Ovary (tissue), 7 donors: ENCODE measurements at regions not wholly inside any gene's neighbourhood (a gene's known extent, or its start where the extent isn't known, plus 50 kb on each side); places are given as distances from the start of the nearest gene placed in this dataset.

Source experiments
- DNase-seq, 5 donors: peaks; one replicate each; pipeline ENCODE4 v3.0.0-alpha.2; 2019 to 2020
- H3K27ac ChIP-seq, 2 donors: fragments of 200-600 bp; one replicate each; pipeline versions ENCODE4 v1.5.1 to v1.8.0; 2019 to 2022
- H3K27me3 ChIP-seq: fragments of 200-600 bp; one replicate; pipeline ENCODE4 v1.8.0; 2022
- H3K36me3 ChIP-seq: fragments of 200-600 bp; sonication (generic); one replicate; pipeline ENCODE4 v1.5.1; 2019
- H3K4me1 ChIP-seq: one replicate; pipeline ENCODE4 v1.8.1; 2013; ENCODE audit warnings: mild to moderate bottlenecking, moderate library complexity; ENCODE audit not compliant: insufficient read depth
- H3K4me3 ChIP-seq: fragments of 200-600 bp; sonication (generic); one replicate; pipeline ENCODE4 v1.5.1; 2017
- H3K9me3 ChIP-seq, 2 donors: fragments of 200-600 bp in 1 of 2; sonication (generic) in 1 of 2; one replicate each; pipeline versions ENCODE4 v1.5.1 to v1.8.1; 2013 to 2019; ENCODE audit warnings: mild to moderate bottlenecking in 1 of 2, moderate library complexity in 1 of 2
- EP300 ChIP-seq: sonication (generic); formaldehyde crosslinking; IDR thresholded peaks from one replicate; pipeline ENCODE4 v1.6.1; 2017; ENCODE audit warnings: antibody characterized with exemption
- POLR2A ChIP-seq: fragments of 450-650 bp; IDR thresholded peaks from one replicate; pipeline ENCODE4 v1.6.1; 2017; ENCODE audit warnings: antibody characterized with exemption, mild to moderate bottlenecking, moderate library complexity
- WGBS, 3 donors: extraction: QIAGEN DNeasy Blood & Tissue Kit in 1 of 3; methylation state at CpG; one replicate each; pipeline versions ENCODE4 v1.1.5 to v1.1.7; 2013 to 2017; 5-methylcytosine and 5-hydroxymethylcytosine counted together
- intact Hi-C, 4 donors: fragments of 100-400 bp; cut with DNase I; formaldehyde crosslinking; loops; one replicate each; pipeline versions ENCODE4 v1.11.0 to v1.15.1; 2022 to 2023
- TF ChIP-seq, protein P1 (sequence below), 3 donors: fragments of 450-650 bp in 2 of 3; fragments of 200-600 bp in 1 of 3; IDR thresholded peaks; one replicate each; pipeline versions ENCODE4 v1.5.1 to v1.8.0; 2016 to 2022; ENCODE audit warnings: antibody characterized with exemption in 3 of 3, mild to moderate bottlenecking in 1 of 3
- donor health status: DM: no; HTN: no; CAD: no; lungs with moderate emphysema.
- donor health status: DM: no; HTN: no; CAD: no.
- donor health status: Bipolar disorder and iron deficiency.
- donor health status: DM: no; HTN: no; CAD: no.
- donor health status: DM: yes; HTN: yes; CAD: no.

DNA sequence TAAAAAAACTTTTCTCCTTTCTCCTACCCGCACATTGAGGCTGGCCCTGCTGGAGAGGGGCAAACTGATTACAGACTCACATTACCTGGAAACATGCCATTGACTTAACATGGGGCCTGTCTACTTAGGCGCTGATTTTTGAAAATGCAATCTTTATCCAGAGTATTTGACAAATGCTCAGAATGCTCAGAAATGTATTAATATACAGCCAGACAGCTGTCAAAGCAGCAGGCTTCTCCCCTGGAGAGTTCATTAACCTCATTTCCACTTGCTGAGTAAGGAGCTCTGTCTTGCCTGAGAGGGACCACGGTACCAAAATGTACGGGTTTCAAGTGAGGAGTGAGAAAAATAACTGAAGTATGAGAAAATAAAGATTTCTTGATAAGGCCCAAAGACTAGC is 95.7 kb downstream of the PAX1 start:
- Histone ChIP-seq H3K27ac (no peak overlapping the region), H3K27me3 (no peaks in the 10 kb centered on the region), H3K36me3 (no peaks in the 10 kb centered on the region), H3K9me3 (no peaks in the 10 kb centered on the region), H3K4me1 (no peaks in the 10 kb centered on the region), H3K4me3 (no peak overlapping the region)
- no peak for DNase-seq
- intact Hi-C loops: no loop called here
- 55 to 67% (median 66%) methylated on average over 4 of the region's 4 CpGs for WGBS, 3 donors
- TF ChIP-seq POLR2A (no peak), EP300 (no peak)
- TF ChIP-seq, protein P1, sequence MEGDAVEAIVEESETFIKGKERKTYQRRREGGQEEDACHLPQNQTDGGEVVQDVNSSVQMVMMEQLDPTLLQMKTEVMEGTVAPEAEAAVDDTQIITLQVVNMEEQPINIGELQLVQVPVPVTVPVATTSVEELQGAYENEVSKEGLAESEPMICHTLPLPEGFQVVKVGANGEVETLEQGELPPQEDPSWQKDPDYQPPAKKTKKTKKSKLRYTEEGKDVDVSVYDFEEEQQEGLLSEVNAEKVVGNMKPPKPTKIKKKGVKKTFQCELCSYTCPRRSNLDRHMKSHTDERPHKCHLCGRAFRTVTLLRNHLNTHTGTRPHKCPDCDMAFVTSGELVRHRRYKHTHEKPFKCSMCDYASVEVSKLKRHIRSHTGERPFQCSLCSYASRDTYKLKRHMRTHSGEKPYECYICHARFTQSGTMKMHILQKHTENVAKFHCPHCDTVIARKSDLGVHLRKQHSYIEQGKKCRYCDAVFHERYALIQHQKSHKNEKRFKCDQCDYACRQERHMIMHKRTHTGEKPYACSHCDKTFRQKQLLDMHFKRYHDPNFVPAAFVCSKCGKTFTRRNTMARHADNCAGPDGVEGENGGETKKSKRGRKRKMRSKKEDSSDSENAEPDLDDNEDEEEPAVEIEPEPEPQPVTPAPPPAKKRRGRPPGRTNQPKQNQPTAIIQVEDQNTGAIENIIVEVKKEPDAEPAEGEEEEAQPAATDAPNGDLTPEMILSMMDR (IDR thresholded peaks at IDR 0.05): no peak

DNA sequence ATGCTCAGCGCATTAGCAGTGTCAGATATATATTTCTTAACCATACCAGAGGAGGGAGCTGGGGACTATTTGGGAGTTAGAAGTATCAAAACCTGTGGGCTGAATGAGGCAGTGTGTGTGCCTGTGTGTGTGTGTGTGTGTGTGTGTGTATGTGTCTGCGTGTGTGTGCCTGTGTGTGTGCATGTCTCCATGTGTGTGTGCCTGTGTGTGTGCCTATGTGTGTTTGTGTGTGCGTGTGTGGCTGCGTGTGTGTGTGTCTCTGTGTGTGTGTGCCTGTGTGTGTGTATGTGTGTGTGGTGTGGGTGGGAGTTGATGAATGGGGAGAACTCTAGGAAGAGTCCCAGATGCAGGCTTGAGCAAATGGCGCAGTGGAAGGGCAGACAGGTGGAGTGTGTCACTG is 92.9 kb downstream of the PAX1 start:
- no peak overlapping the region for H3K4me3 ChIP-seq
- intact Hi-C loops: no loop called here
- no peak for DNase-seq
- TF ChIP-seq, protein P1 (IDR thresholded peaks at IDR 0.05): no peak
- no peak for TF ChIP-seq EP300
- no peak for TF ChIP-seq POLR2A
- no peaks in the 10 kb centered on the region for H3K9me3 ChIP-seq
- no peaks in the 10 kb centered on the region for H3K4me1 ChIP-seq
- WGBS, 3 donors: 87 to 91% (median 88%) methylated on average over 5 of the region's 5 CpGs
- H3K27ac ChIP-seq: no peak overlapping the region
- H3K27me3 ChIP-seq: no peaks in the 10 kb centered on the region
- H3K36me3 ChIP-seq: no peaks in the 10 kb centered on the region

DNA sequence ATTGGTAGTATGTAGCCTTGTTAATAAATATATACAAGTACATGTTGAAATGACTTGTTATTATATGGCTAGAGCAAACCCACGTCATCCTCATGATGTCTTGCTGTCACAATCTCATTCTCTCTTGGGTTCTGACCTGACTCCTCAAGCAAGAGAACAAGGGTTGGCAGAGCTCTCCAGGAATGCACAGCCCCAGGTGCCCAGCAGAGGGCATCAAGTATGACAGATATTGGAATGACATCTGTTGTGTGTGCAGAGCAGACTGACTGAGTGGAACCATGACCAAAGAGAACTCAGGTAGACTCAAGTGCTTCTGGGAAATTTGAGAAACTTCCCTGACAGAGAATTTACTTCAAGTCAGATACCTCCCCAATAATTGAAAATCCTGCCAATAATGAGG is 90.6 kb downstream of the PAX1 start:
- no peak overlapping the region for H3K4me3 ChIP-seq
- no peaks in the 10 kb centered on the region for H3K9me3 ChIP-seq
- TF ChIP-seq, protein P1 (IDR thresholded peaks at IDR 0.05): no peak
- TF ChIP-seq EP300: no peak
- TF ChIP-seq POLR2A: no peak
- H3K27me3 ChIP-seq: no peaks in the 10 kb centered on the region
- DNase-seq: no peak
- H3K36me3 ChIP-seq: no peaks in the 10 kb centered on the region
- no peak overlapping the region for H3K27ac ChIP-seq
- 67 to 87% (median 78%) methylated on average over 1 of the region's 1 CpG for WGBS, 3 donors
- intact Hi-C loops: no loop called here
- H3K4me1 ChIP-seq: no peaks in the 10 kb centered on the region

DNA sequence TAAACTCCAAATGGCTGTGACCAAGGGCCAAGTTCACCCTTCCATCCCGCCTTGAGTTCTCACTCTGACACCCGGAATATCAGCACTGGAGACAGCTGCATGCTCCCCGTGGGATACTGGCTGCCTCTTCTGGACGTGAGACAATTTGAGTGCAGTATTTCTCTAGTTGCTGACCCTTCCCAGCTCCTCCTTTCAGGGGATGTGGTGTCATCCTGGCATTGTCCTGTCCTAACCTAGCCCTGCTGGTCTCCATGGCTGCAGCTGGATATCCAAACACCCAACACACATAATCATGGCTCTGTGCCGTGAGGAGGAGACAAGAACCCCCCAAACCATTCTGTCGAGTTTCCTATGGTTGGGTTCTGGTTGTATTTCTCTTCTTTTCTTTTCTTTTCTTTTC is 82.6 kb downstream of the PAX1 start:
- no peaks in the 10 kb centered on the region for H3K36me3 ChIP-seq
- H3K9me3 ChIP-seq: no peaks in the 10 kb centered on the region
- WGBS, 3 donors: 65 to 73% (median 67%) methylated on average over 6 of the region's 6 CpGs
- no peak for DNase-seq
- H3K27ac ChIP-seq: no peak overlapping the region
- no peak overlapping the region for H3K4me3 ChIP-seq
- H3K4me1 ChIP-seq: no peaks in the 10 kb centered on the region
- H3K27me3 ChIP-seq: no peaks in the 10 kb centered on the region
- intact Hi-C loops: no loop called here
- TF ChIP-seq POLR2A (no peak), EP300 (no peak)
- TF ChIP-seq, protein P1 (IDR thresholded peaks at IDR 0.05): no peak
